ENCODE measurements at regions not wholly inside any gene's neighbourhood (a gene's known extent, or its start where the extent isn't known, plus 50 kb on each side); places are given as distances from the start of the nearest gene placed in this dataset.
"Not testable (repeated sequence)": the region's sequence is repeated elsewhere in the genome, so short reads cannot be mapped to it uniquely, and the experiment has no call there.

DNA sequence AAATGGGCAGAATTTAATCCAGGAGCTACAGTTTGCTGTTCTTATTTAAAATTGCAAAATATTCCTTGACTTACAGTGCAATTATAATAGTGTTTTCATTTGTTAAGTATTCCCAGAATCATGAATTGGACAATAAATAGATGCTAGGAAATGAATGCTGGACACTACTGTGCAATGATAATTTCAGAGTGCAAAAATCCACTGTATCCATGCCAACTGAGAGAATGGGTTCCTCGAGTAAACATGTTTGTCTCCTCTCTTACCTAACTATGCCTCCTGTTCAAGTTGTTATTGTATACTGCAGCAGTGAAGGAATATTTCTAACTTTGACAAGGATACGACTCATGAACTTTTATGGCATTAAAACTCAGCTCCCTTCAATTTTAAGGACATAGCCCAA, 1396.3 kb downstream of the GATA3 start:
- WGBS (ENCODE audit: insufficient coverage): no CpG with 5 or more reads among the region's 2 CpGs
- H3K27ac ChIP-seq (ENCODE audit: low read depth, low read length): no peak overlapping the region
- peak in 1 of 6 donors; percentile 17 for DNase-seq (ENCODE audit: low read depth in 4 of 6, low spot score in 6 of 6)

DNA sequence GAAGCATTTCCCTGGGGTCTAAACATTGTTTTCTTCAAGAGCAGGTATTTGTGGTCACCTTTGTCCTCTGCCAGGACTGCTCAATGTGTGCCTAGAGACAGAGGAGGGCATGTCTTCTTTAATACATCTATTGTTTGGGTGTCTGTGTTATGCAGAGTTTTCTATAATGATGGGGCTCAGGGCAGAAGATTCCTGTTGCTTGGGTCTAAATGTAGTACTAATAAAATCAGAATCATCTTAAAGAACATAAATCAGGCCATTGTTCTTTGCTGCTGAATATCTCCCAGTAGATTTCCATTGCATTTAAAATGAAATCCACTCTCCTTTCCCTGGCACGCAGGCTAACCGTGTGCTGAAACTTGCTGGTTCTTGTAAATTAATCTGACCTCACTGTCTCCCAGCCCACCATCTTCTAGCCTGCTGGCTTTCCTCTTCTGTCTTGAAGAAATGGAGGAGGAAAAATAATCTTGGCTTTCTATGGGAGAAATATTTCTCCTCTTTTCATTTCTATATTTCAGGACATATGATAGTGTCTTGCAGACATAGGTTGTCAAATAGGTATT, 1396.8 kb downstream of the GATA3 start:
- Histone ChIP-seq H3K27ac (ENCODE audit: low read depth, low read length) (no peak overlapping the region), H3K9me3 (ENCODE audit: control insufficient read depth, insufficient read depth, low read length) (no peaks in the 10 kb centered on the region), H3K4me3 (ENCODE audit: low read depth, low read length) (no peak overlapping the region), H3K27me3 (ENCODE audit: control insufficient read depth, insufficient read depth, low read length) (no peaks in the 10 kb centered on the region), H3K36me3 (ENCODE audit: control insufficient read depth, insufficient read depth, low read length) (no peaks in the 10 kb centered on the region), H3K4me1 (ENCODE audit: control insufficient read depth, insufficient read depth, low read length) (no peaks in the 10 kb centered on the region)
- peak in 1 of 6 donors; percentile 20 for DNase-seq (ENCODE audit: low read depth in 4 of 6, low spot score in 6 of 6)
- 50% methylated on average over 2 of the region's 2 CpGs for WGBS (ENCODE audit: insufficient coverage)

More for the DNA sequence above, 1396.3 kb downstream of the GATA3 start:
- Histone ChIP-seq H3K9me3 (ENCODE audit: control insufficient read depth, insufficient read depth, low read length) (no peaks in the 10 kb centered on the region), H3K4me3 (ENCODE audit: low read depth, low read length) (no peak overlapping the region), H3K4me1 (ENCODE audit: control insufficient read depth, insufficient read depth, low read length) (no peaks in the 10 kb centered on the region), H3K27me3 (ENCODE audit: control insufficient read depth, insufficient read depth, low read length) (no peaks in the 10 kb centered on the region), H3K36me3 (ENCODE audit: control insufficient read depth, insufficient read depth, low read length) (no peaks in the 10 kb centered on the region)

DNA sequence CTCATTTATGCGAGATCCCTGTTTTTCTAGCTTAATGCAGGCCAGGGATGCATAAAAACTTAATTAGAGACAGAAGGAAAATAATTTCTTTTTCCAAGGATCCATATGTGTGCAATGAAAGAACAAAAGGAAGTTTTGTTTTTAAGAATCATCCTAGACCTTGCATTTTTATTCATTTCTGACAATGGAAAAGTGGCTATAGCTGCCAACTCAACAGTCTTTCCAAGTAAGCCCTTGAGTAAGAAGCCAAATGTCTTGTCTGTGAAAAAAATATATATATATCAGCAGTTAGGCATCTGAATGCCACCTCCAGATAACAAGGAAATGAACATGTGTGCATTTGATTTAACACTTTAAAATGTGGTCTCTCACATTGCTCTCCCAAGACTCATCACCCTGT, 1397.6 kb downstream of the GATA3 start:
- WGBS (ENCODE audit: insufficient coverage): no CpG with 5 or more reads among the region's 1 CpG
- Histone ChIP-seq H3K27me3 (ENCODE audit: control insufficient read depth, insufficient read depth, low read length) (no peaks in the 10 kb centered on the region), H3K27ac (ENCODE audit: low read depth, low read length) (no peak overlapping the region), H3K9me3 (ENCODE audit: control insufficient read depth, insufficient read depth, low read length) (no peaks in the 10 kb centered on the region), H3K4me3 (ENCODE audit: low read depth, low read length) (no peak overlapping the region), H3K36me3 (ENCODE audit: control insufficient read depth, insufficient read depth, low read length) (no peaks in the 10 kb centered on the region), H3K4me1 (ENCODE audit: control insufficient read depth, insufficient read depth, low read length) (no peaks in the 10 kb centered on the region)
- peak in 2 of 6 donors; percentile 53 to 78 for DNase-seq (ENCODE audit: low read depth in 4 of 6, low spot score in 6 of 6)

DNA sequence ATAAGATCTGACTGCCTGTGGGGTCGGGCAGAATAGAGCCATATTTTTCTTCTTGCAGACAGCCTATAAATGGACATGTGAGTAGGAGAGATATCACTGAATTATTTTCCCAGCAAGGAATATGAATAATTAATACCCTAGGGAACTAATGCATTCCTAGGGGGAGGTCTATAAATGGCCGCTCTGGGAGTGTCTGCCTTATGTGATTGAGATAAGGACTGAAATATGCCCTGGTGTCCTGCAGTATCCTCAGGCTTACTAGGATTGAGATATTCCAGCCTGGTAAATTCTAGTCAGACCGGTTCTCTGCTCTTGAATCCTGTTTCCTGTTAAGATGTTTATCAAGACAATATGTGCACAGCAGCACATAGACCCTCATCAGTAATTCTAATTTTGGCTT, 1399.4 kb downstream of the GATA3 start:
- DNase-seq (ENCODE audit: low read depth in 4 of 6, low spot score in 6 of 6); H3K4me1 ChIP-seq (ENCODE audit: control insufficient read depth, insufficient read depth, low read length); H3K27me3 ChIP-seq (ENCODE audit: control insufficient read depth, insufficient read depth, low read length); H3K27ac ChIP-seq (ENCODE audit: low read depth, low read length); H3K9me3 ChIP-seq (ENCODE audit: control insufficient read depth, insufficient read depth, low read length); H3K4me3 ChIP-seq (ENCODE audit: low read depth, low read length); H3K36me3 ChIP-seq (ENCODE audit: control insufficient read depth, insufficient read depth, low read length): not testable (repeated sequence)
- WGBS (ENCODE audit: insufficient coverage): 94% methylated on average over 2 of the region's 3 CpGs

DNA sequence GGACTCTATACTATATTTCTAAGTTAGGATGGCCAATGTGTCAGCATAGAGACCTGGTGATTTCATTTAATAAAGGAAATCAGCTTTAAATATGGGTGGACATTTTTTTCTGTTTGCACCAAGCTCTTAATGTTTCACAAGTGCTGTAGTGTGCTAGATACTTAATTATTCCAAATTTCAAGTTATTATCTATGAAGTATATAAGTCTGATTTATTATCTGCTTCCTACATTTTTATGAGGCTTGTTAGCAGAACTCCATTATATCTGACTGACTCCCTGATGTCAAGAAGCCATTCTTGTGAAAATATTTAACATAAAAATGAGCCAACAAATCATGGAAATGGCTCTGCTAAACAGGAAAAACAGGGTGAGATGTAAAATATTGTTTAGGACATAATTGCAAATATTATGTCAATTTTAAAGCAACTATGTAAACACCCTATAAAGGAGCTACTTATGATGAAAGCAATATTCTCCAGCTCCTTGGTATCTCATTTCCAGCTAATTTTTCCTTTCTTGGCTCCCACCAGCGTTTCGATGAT, 1415.2 kb downstream of the GATA3 start:
- Histone ChIP-seq H3K27me3 (ENCODE audit: control insufficient read depth, insufficient read depth, low read length) (no peaks in the 10 kb centered on the region), H3K36me3 (ENCODE audit: control insufficient read depth, insufficient read depth, low read length) (no peaks in the 10 kb centered on the region), H3K4me1 (ENCODE audit: control insufficient read depth, insufficient read depth, low read length) (no peaks in the 10 kb centered on the region), H3K27ac (ENCODE audit: low read depth, low read length) (no peak overlapping the region), H3K4me3 (ENCODE audit: low read depth, low read length) (no peak overlapping the region), H3K9me3 (ENCODE audit: control insufficient read depth, insufficient read depth, low read length) (no peaks in the 10 kb centered on the region)
- peak in 1 of 6 donors; percentile 67 for DNase-seq (ENCODE audit: low read depth in 4 of 6, low spot score in 6 of 6)
- no CpG with 5 or more reads among the region's 2 CpGs for WGBS (ENCODE audit: insufficient coverage)

DNA sequence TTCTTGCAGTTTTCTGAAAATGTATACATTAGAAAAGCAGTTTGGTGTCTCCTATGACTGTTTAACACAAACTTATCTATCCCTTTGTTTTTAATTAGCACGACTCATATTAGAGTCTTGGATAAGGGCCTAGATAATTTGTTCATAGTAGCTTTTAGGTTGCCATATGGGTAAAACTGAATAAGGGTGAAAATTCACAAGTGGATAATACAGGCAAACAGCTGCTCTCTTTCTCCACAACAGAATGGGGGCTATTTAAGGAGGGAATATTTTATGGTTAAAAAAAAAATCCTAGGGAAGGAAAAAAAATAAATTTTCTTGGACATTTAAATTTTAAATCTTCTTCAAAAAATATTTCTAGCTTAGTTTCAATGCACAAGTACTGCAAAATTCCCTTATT, 1416.1 kb downstream of the GATA3 start:
- no CpG with 5 or more reads among the region's 1 CpG for WGBS (ENCODE audit: insufficient coverage)

DNA sequence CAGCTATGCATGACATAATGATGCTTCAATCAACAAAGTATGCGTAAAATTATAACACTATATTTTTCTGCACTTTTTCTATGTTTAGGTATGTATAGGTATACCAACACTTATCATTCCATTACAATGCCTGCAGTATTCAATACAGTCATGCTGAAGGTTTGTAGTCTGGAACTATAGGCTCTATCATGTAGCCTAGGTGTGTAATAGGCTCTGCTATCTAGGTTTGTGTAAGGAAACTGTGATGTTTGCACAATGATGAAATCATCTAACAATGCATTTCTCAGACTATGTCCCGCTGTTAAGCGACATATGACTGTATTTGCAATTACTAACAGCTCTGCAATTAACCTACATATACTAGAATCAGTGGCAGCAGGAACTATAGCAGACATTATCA, 1447.5 kb downstream of the GATA3 start:
- Histone ChIP-seq H3K36me3 (ENCODE audit: control insufficient read depth, insufficient read depth, low read length) (no peaks in the 10 kb centered on the region), H3K4me3 (ENCODE audit: low read depth, low read length) (no peak overlapping the region), H3K27me3 (ENCODE audit: control insufficient read depth, insufficient read depth, low read length) (no peaks in the 10 kb centered on the region), H3K4me1 (ENCODE audit: control insufficient read depth, insufficient read depth, low read length) (no peaks in the 10 kb centered on the region), H3K27ac (ENCODE audit: low read depth, low read length) (no peak overlapping the region), H3K9me3 (ENCODE audit: control insufficient read depth, insufficient read depth, low read length) (no peaks in the 10 kb centered on the region)
- 100% methylated on average over 2 of the region's 3 CpGs for WGBS (ENCODE audit: insufficient coverage)
- DNase-seq (ENCODE audit: low read depth in 4 of 6, low spot score in 6 of 6): no peak

More for the DNA sequence above, 1416.1 kb downstream of the GATA3 start:
- no peaks in the 10 kb centered on the region for H3K27me3 ChIP-seq (ENCODE audit: control insufficient read depth, insufficient read depth, low read length)
- DNase-seq (ENCODE audit: low read depth in 4 of 6, low spot score in 6 of 6): peak in 2 of 6 donors; percentile 36 to 67
- no peak overlapping the region for H3K27ac ChIP-seq (ENCODE audit: low read depth, low read length)
- no peaks in the 10 kb centered on the region for H3K4me1 ChIP-seq (ENCODE audit: control insufficient read depth, insufficient read depth, low read length)
- H3K36me3 ChIP-seq (ENCODE audit: control insufficient read depth, insufficient read depth, low read length): no peaks in the 10 kb centered on the region
- H3K4me3 ChIP-seq (ENCODE audit: low read depth, low read length): no peak overlapping the region
- H3K9me3 ChIP-seq (ENCODE audit: control insufficient read depth, insufficient read depth, low read length): no peaks in the 10 kb centered on the region

DNA sequence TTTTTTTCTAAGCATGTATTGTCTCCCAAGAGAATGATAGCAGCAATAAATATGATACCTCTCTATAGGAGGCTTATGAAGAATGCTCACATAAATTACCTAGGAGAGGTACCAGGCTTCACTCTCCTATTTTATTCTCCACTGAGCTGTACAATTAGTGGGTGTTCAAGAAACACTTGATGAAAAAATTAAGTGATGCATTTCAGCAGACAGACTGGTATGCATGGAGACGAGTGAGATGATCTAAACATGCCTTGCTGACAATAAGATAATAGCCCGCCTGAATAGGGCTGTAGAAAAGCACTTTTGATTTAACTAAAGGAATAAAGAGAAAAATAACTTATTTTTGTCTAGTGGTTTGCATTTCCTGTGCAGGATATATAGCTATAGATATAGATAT, 1449.7 kb downstream of the GATA3 start:
- WGBS (ENCODE audit: insufficient coverage): 75% methylated on average over 1 of the region's 2 CpGs
- no peak overlapping the region for H3K4me3 ChIP-seq (ENCODE audit: low read depth, low read length)
- H3K4me1 ChIP-seq (ENCODE audit: control insufficient read depth, insufficient read depth, low read length): no peaks in the 10 kb centered on the region
- no peak overlapping the region for H3K27ac ChIP-seq (ENCODE audit: low read depth, low read length)
- no peaks in the 10 kb centered on the region for H3K9me3 ChIP-seq (ENCODE audit: control insufficient read depth, insufficient read depth, low read length)
- peak in 1 of 6 donors; percentile 72 for DNase-seq (ENCODE audit: low read depth in 4 of 6, low spot score in 6 of 6)
- no peaks in the 10 kb centered on the region for H3K36me3 ChIP-seq (ENCODE audit: control insufficient read depth, insufficient read depth, low read length)
- no peaks in the 10 kb centered on the region for H3K27me3 ChIP-seq (ENCODE audit: control insufficient read depth, insufficient read depth, low read length)

DNA sequence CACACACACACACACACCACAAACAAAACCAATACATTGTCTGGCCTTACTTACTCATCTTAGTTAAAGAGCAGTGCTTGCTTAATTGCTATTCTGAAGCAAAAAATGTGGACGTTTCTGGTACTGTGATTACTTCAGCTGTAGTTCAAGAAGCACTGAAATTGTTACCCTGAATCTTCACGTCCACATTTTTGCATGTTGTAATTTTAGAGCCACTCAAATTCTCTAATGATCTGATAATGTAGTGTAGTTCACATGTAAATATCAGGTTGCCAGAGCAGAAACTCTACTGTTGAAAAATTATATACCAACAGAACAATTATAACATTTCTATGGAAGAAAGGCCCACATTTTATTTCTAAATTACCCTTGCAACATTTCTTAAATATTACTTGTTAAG, 1451.1 kb downstream of the GATA3 start:
- H3K36me3 ChIP-seq (ENCODE audit: control insufficient read depth, insufficient read depth, low read length): no peaks in the 10 kb centered on the region
- no peaks in the 10 kb centered on the region for H3K27me3 ChIP-seq (ENCODE audit: control insufficient read depth, insufficient read depth, low read length)
- H3K4me3 ChIP-seq (ENCODE audit: low read depth, low read length): no peak overlapping the region
- H3K9me3 ChIP-seq (ENCODE audit: control insufficient read depth, insufficient read depth, low read length): no peaks in the 10 kb centered on the region
- 67% methylated on average over 1 of the region's 2 CpGs for WGBS (ENCODE audit: insufficient coverage)
- no peak overlapping the region for H3K27ac ChIP-seq (ENCODE audit: low read depth, low read length)
- no peaks in the 10 kb centered on the region for H3K4me1 ChIP-seq (ENCODE audit: control insufficient read depth, insufficient read depth, low read length)
- no peak for DNase-seq (ENCODE audit: low read depth in 4 of 6, low spot score in 6 of 6)

DNA sequence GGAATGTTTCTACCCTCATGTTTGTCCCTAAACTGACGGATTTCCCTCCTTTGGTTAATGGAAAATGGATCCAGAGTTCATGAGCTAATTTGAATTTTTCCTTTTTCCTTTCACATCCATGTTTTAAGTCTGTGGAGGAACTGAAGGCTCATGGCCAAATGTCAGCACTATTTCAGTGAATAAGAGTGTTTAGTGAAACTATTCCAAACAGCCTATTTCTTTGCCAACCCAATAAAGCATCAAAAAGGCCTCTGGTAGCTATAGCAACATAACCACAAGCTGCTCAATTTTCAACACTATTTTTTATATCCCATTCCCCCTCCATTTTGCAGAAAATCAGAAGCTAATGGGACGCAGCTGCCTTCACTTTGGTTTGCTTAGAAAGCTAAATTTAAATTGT, 1454.1 kb downstream of the GATA3 start:
- H3K27me3 ChIP-seq (ENCODE audit: control insufficient read depth, insufficient read depth, low read length): no peaks in the 10 kb centered on the region
- no peak overlapping the region for H3K27ac ChIP-seq (ENCODE audit: low read depth, low read length)
- H3K36me3 ChIP-seq (ENCODE audit: control insufficient read depth, insufficient read depth, low read length): no peaks in the 10 kb centered on the region
- no peak overlapping the region for H3K4me3 ChIP-seq (ENCODE audit: low read depth, low read length)
- peak; percentile 23 to 95 (median 30) for DNase-seq (ENCODE audit: low read depth in 4 of 6, low spot score in 6 of 6)
- no CpG with 5 or more reads among the region's 2 CpGs for WGBS (ENCODE audit: insufficient coverage)
- H3K9me3 ChIP-seq (ENCODE audit: control insufficient read depth, insufficient read depth, low read length): no peaks in the 10 kb centered on the region
- no peaks in the 10 kb centered on the region for H3K4me1 ChIP-seq (ENCODE audit: control insufficient read depth, insufficient read depth, low read length)
